GM12878 (cell line): ENCODE measurements at regions not wholly inside any gene's neighbourhood (a gene's known extent, or its start where the extent isn't known, plus 50 kb on each side); places are given as distances from the start of the nearest gene placed in this dataset.

ENCODE experiments used
- ASH2L ChIP-seq: fragments of 300-600, 200-600 bp; sonication (generic); IDR thresholded peaks from 2 replicates; pipeline ENCODE4 v1.6.1; 2017; ENCODE audit warnings: low read depth, mild to moderate bottlenecking, borderline replicate concordance
- CHD2 ChIP-seq: IDR thresholded peaks from 2 replicates; pipeline ENCODE4 v1.6.1; 2011; ENCODE audit warnings: low read depth, low read length, improper control_type of control experiment, borderline replicate concordance
- HDAC2 ChIP-seq: fragments of 200-600 bp; sonication (generic); IDR thresholded peaks from 2 replicates; pipeline ENCODE4 v1.6.1; 2017
- PML ChIP-seq: IDR thresholded peaks from 2 replicates; pipeline ENCODE4 v1.6.1; 2012; ENCODE audit warnings: low read length, inconsistent platforms
- RFX5 ChIP-seq: IDR thresholded peaks from 2 replicates; pipeline ENCODE4 v1.6.1; 2011; ENCODE audit warnings: low read depth, low read length, improper control_type of control experiment
- SMC3 ChIP-seq: IDR thresholded peaks from 2 replicates; pipeline ENCODE4 v1.6.1; 2011; ENCODE audit warnings: low read length, improper control_type of control experiment, borderline replicate concordance
- TARDBP ChIP-seq: IDR thresholded peaks from 2 replicates; pipeline ENCODE4 v1.6.1; 2016; ENCODE audit warnings: borderline replicate concordance
- USF2 ChIP-seq: IDR thresholded peaks from 2 replicates; pipeline ENCODE4 v1.6.1; 2011; ENCODE audit warnings: low read depth, low read length, improper control_type of control experiment, borderline replicate concordance
- ZNF24 ChIP-seq: fragments of 450-650 bp; IDR thresholded peaks from 2 replicates; pipeline ENCODE4 v1.6.1; 2017; ENCODE audit warnings: antibody characterized with exemption, mild to moderate bottlenecking
- ZNF384 ChIP-seq: IDR thresholded peaks from 2 replicates; pipeline ENCODE4 v1.6.1; 2012; ENCODE audit warnings: low read depth, mild to moderate bottlenecking, low read length, improper control_type of control experiment, borderline replicate concordance
- TF ChIP-seq, protein P1 (sequence below), 3 experiments: IDR thresholded peaks in 2 of 3; conservative IDR thresholded peaks in 1 of 3; 2 replicates each; pipeline ENCODE4 v1.5.1; 2011; ENCODE audit warnings: low read depth in 3 of 3, low read length in 3 of 3, mild to moderate bottlenecking in 3 of 3, control low read depth in 2 of 3, moderate library complexity in 2 of 3, inconsistent platforms in 1 of 3, mixed read lengths in 1 of 3; ENCODE audit not compliant: control insufficient read depth in 2 of 3, insufficient read depth in 1 of 3; ENCODE audit errors: extremely low read depth in 1 of 3
- TF ChIP-seq, protein P2 (sequence below): fragments of 450-650 bp; IDR thresholded peaks from 2 replicates; pipeline ENCODE4 v1.6.1; 2018; ENCODE audit warnings: borderline replicate concordance, mild to moderate bottlenecking; ENCODE audit not compliant: partially characterized antibody

- TF ChIP-seq ZNF384, result no peak
- TF ChIP-seq HDAC2, result no peak
- TF ChIP-seq, protein P1, sequence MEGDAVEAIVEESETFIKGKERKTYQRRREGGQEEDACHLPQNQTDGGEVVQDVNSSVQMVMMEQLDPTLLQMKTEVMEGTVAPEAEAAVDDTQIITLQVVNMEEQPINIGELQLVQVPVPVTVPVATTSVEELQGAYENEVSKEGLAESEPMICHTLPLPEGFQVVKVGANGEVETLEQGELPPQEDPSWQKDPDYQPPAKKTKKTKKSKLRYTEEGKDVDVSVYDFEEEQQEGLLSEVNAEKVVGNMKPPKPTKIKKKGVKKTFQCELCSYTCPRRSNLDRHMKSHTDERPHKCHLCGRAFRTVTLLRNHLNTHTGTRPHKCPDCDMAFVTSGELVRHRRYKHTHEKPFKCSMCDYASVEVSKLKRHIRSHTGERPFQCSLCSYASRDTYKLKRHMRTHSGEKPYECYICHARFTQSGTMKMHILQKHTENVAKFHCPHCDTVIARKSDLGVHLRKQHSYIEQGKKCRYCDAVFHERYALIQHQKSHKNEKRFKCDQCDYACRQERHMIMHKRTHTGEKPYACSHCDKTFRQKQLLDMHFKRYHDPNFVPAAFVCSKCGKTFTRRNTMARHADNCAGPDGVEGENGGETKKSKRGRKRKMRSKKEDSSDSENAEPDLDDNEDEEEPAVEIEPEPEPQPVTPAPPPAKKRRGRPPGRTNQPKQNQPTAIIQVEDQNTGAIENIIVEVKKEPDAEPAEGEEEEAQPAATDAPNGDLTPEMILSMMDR (IDR thresholded peaks at IDR 0.05 in 2 of 3, conservative IDR thresholded peaks at IDR 0.05 in 1 of 3; ENCODE audit: control insufficient read depth in 2 of 3, extremely low read depth in 1 of 3, insufficient read depth in 1 of 3, low read depth in 3 of 3, low read length in 3 of 3), result no peak
- no peak for TF ChIP-seq TARDBP
- no peak for TF ChIP-seq USF2
- no peak for TF ChIP-seq CHD2
- no peak for TF ChIP-seq SMC3
- no peak for TF ChIP-seq PML
- no peak for TF ChIP-seq ASH2L
- TF ChIP-seq, protein P2, sequence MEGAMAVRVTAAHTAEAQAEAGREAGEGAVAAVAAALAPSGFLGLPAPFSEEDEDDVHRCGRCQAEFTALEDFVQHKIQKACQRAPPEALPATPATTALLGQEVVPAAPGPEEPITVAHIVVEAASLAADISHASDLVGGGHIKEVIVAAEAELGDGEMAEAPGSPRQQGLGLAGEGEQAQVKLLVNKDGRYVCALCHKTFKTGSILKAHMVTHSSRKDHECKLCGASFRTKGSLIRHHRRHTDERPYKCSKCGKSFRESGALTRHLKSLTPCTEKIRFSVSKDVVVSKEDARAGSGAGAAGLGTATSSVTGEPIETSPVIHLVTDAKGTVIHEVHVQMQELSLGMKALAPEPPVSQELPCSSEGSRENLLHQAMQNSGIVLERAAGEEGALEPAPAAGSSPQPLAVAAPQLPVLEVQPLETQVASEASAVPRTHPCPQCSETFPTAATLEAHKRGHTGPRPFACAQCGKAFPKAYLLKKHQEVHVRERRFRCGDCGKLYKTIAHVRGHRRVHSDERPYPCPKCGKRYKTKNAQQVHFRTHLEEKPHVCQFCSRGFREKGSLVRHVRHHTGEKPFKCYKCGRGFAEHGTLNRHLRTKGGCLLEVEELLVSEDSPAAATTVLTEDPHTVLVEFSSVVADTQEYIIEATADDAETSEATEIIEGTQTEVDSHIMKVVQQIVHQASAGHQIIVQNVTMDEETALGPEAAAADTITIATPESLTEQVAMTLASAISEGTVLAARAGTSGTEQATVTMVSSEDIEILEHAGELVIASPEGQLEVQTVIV, result no peak
- no peak for TF ChIP-seq ZNF24
- TF ChIP-seq RFX5, result no peak
These were observed 149.4 kb upstream of the NOX3 start for GRCh38 chr6:155604991-155605390.
